ENCODE measurements at regions not wholly inside any gene's neighbourhood (a gene's known extent, or its start where the extent isn't known, plus 50 kb on each side); places are given as distances from the start of the nearest gene placed in this dataset.

GRCh38 chr4:91830681-91831395 is 472.9 kb upstream of the GRID2 start:
- Mint-ChIP-seq H3K27me3 (no peaks in the 10 kb centered on the region), H3K4me3 (no peak overlapping the region), H3K4me1 (ENCODE audit: low read depth) (no peaks in the 10 kb centered on the region), H3K27ac (no peak overlapping the region), H3K36me3 (ENCODE audit: low read depth) (no peaks in the 10 kb centered on the region), H3K9me3 (peaks cover 24% of the 10 kb centered on the region)
- intact Hi-C loops (cut with micrococcal nuclease) = no loop called here
- DNase-seq = no peak
- no peak for ATAC-seq
- ChIA-PET POLR2A (interaction anchor here (0.6 kb wide), 1 partner anchor 9 kb away, joined by 3 read pairs; no protein-coding TSS in a partner anchor), CTCF (no interaction called here)
- TF ChIP-seq, protein P1, sequence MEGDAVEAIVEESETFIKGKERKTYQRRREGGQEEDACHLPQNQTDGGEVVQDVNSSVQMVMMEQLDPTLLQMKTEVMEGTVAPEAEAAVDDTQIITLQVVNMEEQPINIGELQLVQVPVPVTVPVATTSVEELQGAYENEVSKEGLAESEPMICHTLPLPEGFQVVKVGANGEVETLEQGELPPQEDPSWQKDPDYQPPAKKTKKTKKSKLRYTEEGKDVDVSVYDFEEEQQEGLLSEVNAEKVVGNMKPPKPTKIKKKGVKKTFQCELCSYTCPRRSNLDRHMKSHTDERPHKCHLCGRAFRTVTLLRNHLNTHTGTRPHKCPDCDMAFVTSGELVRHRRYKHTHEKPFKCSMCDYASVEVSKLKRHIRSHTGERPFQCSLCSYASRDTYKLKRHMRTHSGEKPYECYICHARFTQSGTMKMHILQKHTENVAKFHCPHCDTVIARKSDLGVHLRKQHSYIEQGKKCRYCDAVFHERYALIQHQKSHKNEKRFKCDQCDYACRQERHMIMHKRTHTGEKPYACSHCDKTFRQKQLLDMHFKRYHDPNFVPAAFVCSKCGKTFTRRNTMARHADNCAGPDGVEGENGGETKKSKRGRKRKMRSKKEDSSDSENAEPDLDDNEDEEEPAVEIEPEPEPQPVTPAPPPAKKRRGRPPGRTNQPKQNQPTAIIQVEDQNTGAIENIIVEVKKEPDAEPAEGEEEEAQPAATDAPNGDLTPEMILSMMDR (IDR thresholded peaks at IDR 0.05) = no peak

DNA sequence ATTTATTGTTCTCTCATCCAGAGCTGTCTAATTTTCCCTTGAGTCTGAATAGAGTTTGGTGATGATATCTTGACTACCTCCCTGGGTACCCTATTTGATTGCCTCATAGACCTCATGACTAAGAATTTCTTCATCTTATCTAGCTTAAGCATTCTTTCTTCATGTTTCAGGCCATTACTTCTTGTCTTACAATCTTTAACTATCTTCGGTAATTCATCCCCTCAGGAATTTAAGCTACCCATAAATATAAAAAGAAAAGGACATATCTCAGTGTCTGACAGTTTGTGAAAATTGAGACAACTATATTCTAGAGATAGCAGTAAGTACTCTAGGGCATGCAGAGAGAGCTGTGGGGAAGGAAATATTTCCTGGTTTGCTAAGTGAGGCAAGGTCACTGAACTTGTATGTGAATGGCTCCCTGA is 466.1 kb upstream of the GRID2 start:
- H3K36me3 Mint-ChIP-seq (ENCODE audit: low read depth) = no peaks in the 10 kb centered on the region

GRCh38 chr4:91838181-91838861 is 465.4 kb upstream of the GRID2 start:
- intact Hi-C loops (cut with micrococcal nuclease) = no loop called here
- POLR2A ChIA-PET = interaction anchor here (0.6 kb wide), 1 partner anchor 645 kb away, joined by 3 read pairs; no protein-coding TSS in a partner anchor
- H3K9me3 Mint-ChIP-seq = peaks cover 16% of the 10 kb centered on the region

More for the DNA sequence above, 466.1 kb upstream of the GRID2 start:
- DNase-seq = no peak
- intact Hi-C loops (cut with micrococcal nuclease) = no loop called here
- H3K9me3 Mint-ChIP-seq = peaks cover 18% of the 10 kb centered on the region
- ChIA-PET CTCF (no interaction called here), POLR2A (no interaction called here)
- H3K27me3 Mint-ChIP-seq = no peaks in the 10 kb centered on the region
- TF ChIP-seq, protein P1 (IDR thresholded peaks at IDR 0.05) = no peak
- no peaks in the 10 kb centered on the region for H3K4me1 Mint-ChIP-seq (ENCODE audit: low read depth)
- no peak for ATAC-seq
- no peak overlapping the region for H3K4me3 Mint-ChIP-seq
- no peak overlapping the region for H3K27ac Mint-ChIP-seq

DNA sequence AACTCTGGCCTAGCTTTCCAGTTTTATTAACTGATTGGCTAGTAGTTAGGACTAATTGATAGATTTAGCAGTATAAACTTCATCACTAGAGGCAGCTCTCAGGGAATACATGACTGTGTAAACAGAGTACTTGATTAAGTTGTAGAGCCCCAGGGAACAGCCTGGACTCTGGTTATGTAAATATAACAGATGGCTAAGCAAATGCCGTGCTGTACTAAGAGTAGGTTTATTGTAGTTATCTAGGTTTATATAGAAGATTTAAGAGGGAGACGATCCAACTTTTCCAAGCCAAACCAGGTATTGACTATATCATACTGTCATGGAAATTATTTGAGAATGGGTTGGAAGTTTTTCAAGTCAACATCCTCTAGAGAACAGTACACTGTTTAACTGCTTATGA is 463.4 kb upstream of the GRID2 start:
- Mint-ChIP-seq H3K27ac (no peak overlapping the region), H3K4me1 (ENCODE audit: low read depth) (no peaks in the 10 kb centered on the region), H3K36me3 (ENCODE audit: low read depth) (no peaks in the 10 kb centered on the region), H3K9me3 (peaks cover 5% of the 10 kb centered on the region), H3K4me3 (no peak overlapping the region), H3K27me3 (no peaks in the 10 kb centered on the region)
- CTCF ChIA-PET = no interaction called here
- intact Hi-C loops (cut with micrococcal nuclease) = no loop called here
- POLR2A ChIA-PET = no interaction called here
- DNase-seq (no peak), ATAC-seq (no peak)
- TF ChIP-seq, protein P1 (IDR thresholded peaks at IDR 0.05) = no peak

More at GRCh38 chr4:91838181-91838861, 465.4 kb upstream of the GRID2 start:
- Mint-ChIP-seq H3K27ac (no peak overlapping the region), H3K36me3 (ENCODE audit: low read depth) (no peaks in the 10 kb centered on the region), H3K4me1 (ENCODE audit: low read depth) (no peaks in the 10 kb centered on the region), H3K27me3 (no peaks in the 10 kb centered on the region), H3K4me3 (no peak overlapping the region)
- CTCF ChIA-PET = no interaction called here
- TF ChIP-seq, protein P1 (IDR thresholded peaks at IDR 0.05) = no peak
- DNase-seq (no peak), ATAC-seq (no peak)

DNA sequence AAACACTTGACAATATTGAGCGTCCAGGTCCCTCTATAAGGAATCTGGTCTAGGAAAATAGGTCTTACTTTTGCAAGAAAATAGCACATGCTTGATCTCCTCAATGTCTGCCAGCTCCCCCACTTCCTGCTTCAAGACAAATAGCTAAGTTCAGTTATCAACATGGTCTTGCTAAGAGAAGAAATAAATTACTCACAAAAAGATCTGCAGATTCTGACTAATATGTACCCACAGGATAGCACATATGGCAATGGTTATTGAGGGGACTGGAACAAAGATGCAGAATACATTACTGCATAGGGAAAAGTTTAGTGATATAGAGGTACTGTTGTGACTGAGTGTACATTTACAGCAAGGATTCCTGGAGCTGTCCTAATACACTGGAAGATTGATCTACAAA is 457.5 kb upstream of the GRID2 start:
- no peak for ATAC-seq
- ChIA-PET POLR2A (no interaction called here), CTCF (no interaction called here)
- Mint-ChIP-seq H3K4me1 (ENCODE audit: low read depth) (no peaks in the 10 kb centered on the region), H3K27me3 (no peaks in the 10 kb centered on the region), H3K27ac (no peak overlapping the region), H3K4me3 (no peak overlapping the region), H3K9me3 (peaks cover 11% of the 10 kb centered on the region), H3K36me3 (ENCODE audit: low read depth) (no peaks in the 10 kb centered on the region)
- intact Hi-C loops (cut with micrococcal nuclease) = no loop called here
- TF ChIP-seq, protein P1 (IDR thresholded peaks at IDR 0.05) = no peak
- no peak for DNase-seq
